OCI-LY7 (cell line): ENCODE measurements at regions not wholly inside any gene's neighbourhood (a gene's known extent, or its start where the extent isn't known, plus 50 kb on each side); places are given as distances from the start of the nearest gene placed in this dataset.

Source experiments
- EZH2phosphoT487 ChIP-seq: fragments of 200-600 bp; sonication (generic); IDR thresholded peaks from 2 replicates; pipeline ENCODE4 v1.6.1; 2018; ENCODE audit warnings: low read depth, borderline replicate concordance, mild to moderate bottlenecking, mixed run types, antibody characterized with exemption, low read length, moderate library complexity, mixed read lengths
- TF ChIP-seq, protein P1 (sequence below): fragments of 200-600 bp; sonication (generic); conservative IDR thresholded peaks from 2 replicates; pipeline ENCODE4 v1.5.1; 2014; ENCODE audit warnings: mild to moderate bottlenecking, antibody characterized with exemption, low read length, moderate library complexity, mixed read lengths

DNA sequence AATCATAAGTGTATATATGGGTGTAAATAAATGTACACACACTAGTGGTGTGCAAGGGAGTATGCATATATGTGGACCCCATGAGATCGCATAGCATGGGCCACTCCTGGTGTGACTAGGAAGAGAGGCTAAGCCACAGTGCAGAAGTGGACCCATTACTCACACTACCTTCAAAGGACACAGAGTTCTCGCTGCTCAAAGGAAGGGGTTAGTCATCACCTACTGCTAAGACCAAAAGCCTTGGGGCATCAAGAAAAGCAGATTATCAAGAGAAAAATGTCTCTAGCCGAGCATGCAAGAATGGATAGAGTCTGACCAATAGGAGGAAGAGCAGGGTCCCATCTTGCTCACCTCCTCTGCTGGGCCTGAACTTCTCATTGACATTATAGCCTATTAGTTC, 195.5 kb downstream of the MAFB start:
- TF ChIP-seq, protein P1, sequence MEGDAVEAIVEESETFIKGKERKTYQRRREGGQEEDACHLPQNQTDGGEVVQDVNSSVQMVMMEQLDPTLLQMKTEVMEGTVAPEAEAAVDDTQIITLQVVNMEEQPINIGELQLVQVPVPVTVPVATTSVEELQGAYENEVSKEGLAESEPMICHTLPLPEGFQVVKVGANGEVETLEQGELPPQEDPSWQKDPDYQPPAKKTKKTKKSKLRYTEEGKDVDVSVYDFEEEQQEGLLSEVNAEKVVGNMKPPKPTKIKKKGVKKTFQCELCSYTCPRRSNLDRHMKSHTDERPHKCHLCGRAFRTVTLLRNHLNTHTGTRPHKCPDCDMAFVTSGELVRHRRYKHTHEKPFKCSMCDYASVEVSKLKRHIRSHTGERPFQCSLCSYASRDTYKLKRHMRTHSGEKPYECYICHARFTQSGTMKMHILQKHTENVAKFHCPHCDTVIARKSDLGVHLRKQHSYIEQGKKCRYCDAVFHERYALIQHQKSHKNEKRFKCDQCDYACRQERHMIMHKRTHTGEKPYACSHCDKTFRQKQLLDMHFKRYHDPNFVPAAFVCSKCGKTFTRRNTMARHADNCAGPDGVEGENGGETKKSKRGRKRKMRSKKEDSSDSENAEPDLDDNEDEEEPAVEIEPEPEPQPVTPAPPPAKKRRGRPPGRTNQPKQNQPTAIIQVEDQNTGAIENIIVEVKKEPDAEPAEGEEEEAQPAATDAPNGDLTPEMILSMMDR: no peak
- TF ChIP-seq EZH2phosphoT487: no peak
